ENCODE measurements at regions not wholly inside any gene's neighbourhood (a gene's known extent, or its start where the extent isn't known, plus 50 kb on each side); places are given as distances from the start of the nearest gene placed in this dataset.

- no peak for TF ChIP-seq CTCF (conservative IDR thresholded peaks at IDR 0.05; ENCODE audit: low read depth, low read length)
- DNase-seq (ENCODE audit: low read depth): no peak
- no peak overlapping the region for H3K4me3 ChIP-seq (ENCODE audit: low read length)
Observed at GRCh38 chr20:12955611-12956010, 53.2 kb upstream of the SPTLC3 start.

GRCh38 chr20:12956303-12956702 lies 52.5 kb upstream of the SPTLC3 start:
- TF ChIP-seq CTCF (conservative IDR thresholded peaks at IDR 0.05; ENCODE audit: low read depth, low read length): no peak
- H3K4me3 ChIP-seq (ENCODE audit: low read length): no peak overlapping the region
- DNase-seq (ENCODE audit: low read depth): no peak

GRCh38 chr20:12957968-12958367 lies 50.8 kb upstream of the SPTLC3 start:
- no peak for TF ChIP-seq CTCF (conservative IDR thresholded peaks at IDR 0.05; ENCODE audit: low read depth, low read length)
- DNase-seq (ENCODE audit: low read depth): no peak

More at GRCh38 chr20:12957968-12958367, 50.8 kb upstream of the SPTLC3 start:
- H3K4me3 ChIP-seq (ENCODE audit: low read length): no peak overlapping the region
